Endothelial cell of umbilical vein (primary cell): ENCODE measurements at regions not wholly inside any gene's neighbourhood (a gene's known extent, or its start where the extent isn't known, plus 50 kb on each side); places are given as distances from the start of the nearest gene placed in this dataset.

Experiments used
- BruUV-seq: library from RNA; stranded (reverse); fragments of 400-500 nt; replicated peaks from 2 replicates; lab custom pipeline; 2021; lab: Mats Ljungman, UMichigan
- CTCF ChIA-PET: fragments of 300-600, 350-600 bp; sonication (Branson Sonifier 250); formaldehyde crosslinking; loops from one replicate; lab custom pipeline; 2021; ENCODE audit warnings: antibody characterized with exemption, inconsistent platforms; lab: Charles Lee
- POLR2A ChIA-PET: fragments of 300-600, 350-600 bp; sonication (Branson Sonifier 250); formaldehyde crosslinking; loops from one replicate; lab custom pipeline; 2021; ENCODE audit warnings: antibody characterized with exemption, inconsistent platforms; lab: Charles Lee
- DNase-seq: peaks from one replicate; pipeline ENCODE4 v3.0.0-alpha.2; 2011; ENCODE audit warnings: low read depth, low spot score
- FAIRE-seq: peaks from 2 replicates; lab custom pipeline; 2011; peaks lifted over from hg19 to GRCh38; lab: Jason Lieb, UNC
- H2AFZ ChIP-seq: 2 replicates; pipeline ENCODE4 v1.6.0; 2012; ENCODE audit warnings: low read depth, low read length, control low read depth, inconsistent platforms
- H3K27ac ChIP-seq: 2 replicates; pipeline ENCODE4 v1.5.1; 2011; ENCODE audit warnings: low read depth, mild to moderate bottlenecking, control low read depth, low read length, moderate library complexity; ENCODE audit not compliant: insufficient read depth
- H3K27me3 ChIP-seq, 2 experiments: 2 replicates each; pipeline versions ENCODE4 v1.6.0 to v1.6.1; 2011; ENCODE audit warnings: low read length in 2 of 2, mixed read lengths in 1 of 2; ENCODE audit not compliant: control insufficient read depth in 2 of 2, insufficient read depth in 2 of 2
- H3K36me3 ChIP-seq, 2 experiments: 2 replicates in 1 of 2; 3 replicates in 1 of 2; pipeline ENCODE4 v1.5.1; 2011; ENCODE audit warnings: low read length in 2 of 2, mild to moderate bottlenecking in 1 of 2, moderate library complexity in 1 of 2; ENCODE audit not compliant: control insufficient read depth in 2 of 2, insufficient read depth in 2 of 2; ENCODE audit errors: extremely low read depth in 1 of 2
- H3K4me1 ChIP-seq: 3 replicates; pipeline ENCODE4 v1.5.1; 2011; ENCODE audit warnings: mild to moderate bottlenecking, low read length; ENCODE audit not compliant: control insufficient read depth, insufficient read depth; ENCODE audit errors: extremely low read depth
- H3K4me2 ChIP-seq: 2 replicates; pipeline ENCODE4 v1.6.1; 2011; ENCODE audit warnings: low read length, control low read depth, mixed read lengths; ENCODE audit not compliant: insufficient read depth
- H3K4me3 ChIP-seq, 3 experiments: fragments of 200-600 bp in 1 of 3; sonication (generic), shearing (Covaris generic) in 1 of 3; replicated peaks in 1 of 3; 2 replicates each; pipeline ENCODE4 v1.5.1; 2011 to 2016; ENCODE audit warnings: control low read depth in 3 of 3, low read length in 3 of 3, mild to moderate bottlenecking in 2 of 3, inconsistent platforms in 1 of 3, low read depth in 1 of 3, moderate library complexity in 1 of 3; ENCODE audit not compliant: insufficient read depth in 1 of 3
- H3K79me2 ChIP-seq: 2 replicates; pipeline ENCODE4 v1.6.0; 2012; ENCODE audit warnings: low read length, inconsistent platforms; ENCODE audit not compliant: control insufficient read depth, insufficient read depth
- H3K9ac ChIP-seq: replicated peaks from 2 replicates; pipeline ENCODE3; 2011; ENCODE audit warnings: low read length, control low read depth; ENCODE audit not compliant: insufficient read depth; ENCODE audit errors: extremely low read depth
- H3K9me1 ChIP-seq: replicated peaks from 3 replicates; pipeline ENCODE4 v1.6.0; 2011; ENCODE audit warnings: mild to moderate bottlenecking, low read length; ENCODE audit not compliant: control insufficient read depth, insufficient read depth; ENCODE audit errors: extremely low read depth
- H3K9me3 ChIP-seq: replicated peaks from 2 replicates; pipeline ENCODE4 v1.5.1; 2012; ENCODE audit warnings: low read length, inconsistent platforms; ENCODE audit not compliant: control insufficient read depth, insufficient read depth
- H4K20me1 ChIP-seq: replicated peaks from 2 replicates; pipeline ENCODE3; 2011; ENCODE audit warnings: mild to moderate bottlenecking, low read length; ENCODE audit not compliant: control insufficient read depth, insufficient read depth; ENCODE audit errors: extremely low read depth
- FOS ChIP-seq: IDR thresholded peaks from 2 replicates; pipeline ENCODE4 v1.6.1; 2011; ENCODE audit warnings: mild to moderate bottlenecking, low read length, moderate library complexity, borderline replicate concordance; ENCODE audit not compliant: insufficient read depth
- JUN ChIP-seq: IDR thresholded peaks from 2 replicates; pipeline ENCODE4 v1.6.1; 2011; ENCODE audit warnings: borderline replicate concordance, low read depth; ENCODE audit not compliant: insufficient read length, insufficient read depth
- MYC ChIP-seq: IDR thresholded peaks from one replicate; pipeline ENCODE4 v1.6.1; 2011; ENCODE audit warnings: mild to moderate bottlenecking, low read depth, low read length
- POLR2A ChIP-seq: IDR thresholded peaks from 2 replicates; pipeline ENCODE4 v1.6.1; 2012; ENCODE audit warnings: low read depth, mild to moderate bottlenecking, control low read depth, low read length
- POLR2AphosphoS5 ChIP-seq: IDR thresholded peaks from 2 replicates; pipeline ENCODE4 v1.6.1; 2012; ENCODE audit warnings: low read depth, mild to moderate bottlenecking, control low read depth, low read length, moderate library complexity; ENCODE audit not compliant: insufficient read depth
- dilution Hi-C: fragments of 300-500 bp; cut with MboI; formaldehyde crosslinking; loops from one replicate; pipeline ENCODE4 v1.15.0; 2019; ENCODE audit warnings: low sequenced_read_pairs; ENCODE audit not compliant: extremely low pct_ligation_motif_present
- intact Hi-C: fragments of 100-400 bp; cut with micrococcal nuclease; formaldehyde crosslinking; loops from one replicate; pipeline ENCODE4 v1.10.0; 2022
- TF ChIP-seq, protein P1 (sequence below), 2 donors: IDR thresholded peaks; 1 replicate in 1 of 2; 2 replicates in 1 of 2; pipeline ENCODE4 v1.5.1; 2011; ENCODE audit warnings: low read length in 2 of 2, mild to moderate bottlenecking in 2 of 2, moderate library complexity in 2 of 2, control low read depth in 1 of 2, inconsistent platforms in 1 of 2, low read depth in 1 of 2; ENCODE audit not compliant: insufficient read depth in 1 of 2; ENCODE audit errors: extremely low read depth in 1 of 2
- TF ChIP-seq, protein P2 (sequence below): IDR thresholded peaks from 2 replicates; pipeline ENCODE4 v1.6.1; 2011; ENCODE audit not compliant: insufficient read depth, insufficient read length

DNA sequence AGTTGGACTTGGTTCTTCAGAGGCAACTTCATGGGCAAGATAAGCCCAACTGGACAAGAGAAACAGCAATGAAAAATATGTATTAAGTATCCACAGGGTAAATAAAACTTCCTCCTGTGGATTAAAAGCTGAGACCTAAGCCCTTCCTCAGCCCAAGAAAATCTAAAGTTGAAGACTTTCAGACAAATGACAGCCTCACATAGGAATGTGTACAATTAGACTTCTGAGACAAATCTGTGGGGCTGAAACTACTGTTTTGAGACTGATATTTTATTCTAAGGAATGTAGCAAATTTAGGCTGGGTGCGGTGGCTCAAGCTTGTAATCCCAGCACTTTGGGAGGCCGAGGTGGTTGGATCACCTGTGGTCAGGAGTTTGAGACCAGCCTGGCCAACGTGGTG lies 74.2 kb upstream of the IL12A start:
- no peak overlapping the region for H3K9ac ChIP-seq
- no peaks in the 10 kb centered on the region for H4K20me1 ChIP-seq
- no peaks in the 10 kb centered on the region for H3K9me3 ChIP-seq
- no peaks in the 10 kb centered on the region for H3K36me3 ChIP-seq
- no peak overlapping the region for H2AFZ ChIP-seq
- no peaks in the 10 kb centered on the region for H3K79me2 ChIP-seq
- BruUV-seq: no TSS peak
- H3K9me1 ChIP-seq: peaks cover 3% of the 10 kb centered on the region
- H3K27me3 ChIP-seq: no peaks in the 10 kb centered on the region
- ChIA-PET POLR2A (no interaction called here), CTCF (interaction anchor here (1.1 to 1.8 kb wide), 3 partner anchors 73 to 91 kb away, joined by 3 to 6 read pairs (median 5); partner anchors contain the start of gene IL12A)
- H3K4me1 ChIP-seq: no peaks in the 10 kb centered on the region
- no peak for DNase-seq
- intact Hi-C loops (no loop called here), dilution Hi-C loops (no loop called here)
- no peak for FAIRE-seq
- TF ChIP-seq, protein P1, sequence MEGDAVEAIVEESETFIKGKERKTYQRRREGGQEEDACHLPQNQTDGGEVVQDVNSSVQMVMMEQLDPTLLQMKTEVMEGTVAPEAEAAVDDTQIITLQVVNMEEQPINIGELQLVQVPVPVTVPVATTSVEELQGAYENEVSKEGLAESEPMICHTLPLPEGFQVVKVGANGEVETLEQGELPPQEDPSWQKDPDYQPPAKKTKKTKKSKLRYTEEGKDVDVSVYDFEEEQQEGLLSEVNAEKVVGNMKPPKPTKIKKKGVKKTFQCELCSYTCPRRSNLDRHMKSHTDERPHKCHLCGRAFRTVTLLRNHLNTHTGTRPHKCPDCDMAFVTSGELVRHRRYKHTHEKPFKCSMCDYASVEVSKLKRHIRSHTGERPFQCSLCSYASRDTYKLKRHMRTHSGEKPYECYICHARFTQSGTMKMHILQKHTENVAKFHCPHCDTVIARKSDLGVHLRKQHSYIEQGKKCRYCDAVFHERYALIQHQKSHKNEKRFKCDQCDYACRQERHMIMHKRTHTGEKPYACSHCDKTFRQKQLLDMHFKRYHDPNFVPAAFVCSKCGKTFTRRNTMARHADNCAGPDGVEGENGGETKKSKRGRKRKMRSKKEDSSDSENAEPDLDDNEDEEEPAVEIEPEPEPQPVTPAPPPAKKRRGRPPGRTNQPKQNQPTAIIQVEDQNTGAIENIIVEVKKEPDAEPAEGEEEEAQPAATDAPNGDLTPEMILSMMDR (IDR thresholded peaks at IDR 0.05; ENCODE audit: extremely low read depth in 1 of 2, insufficient read depth in 1 of 2, low read depth in 1 of 2, low read length in 2 of 2): no peak
- no peak for TF ChIP-seq POLR2AphosphoS5
- TF ChIP-seq FOS: no peak
- no peak for TF ChIP-seq JUN
- no peak for TF ChIP-seq POLR2A
- no peak for TF ChIP-seq MYC
- no peak overlapping the region for H3K4me3 ChIP-seq
- H3K27ac ChIP-seq: no peak overlapping the region
- no peak overlapping the region for H3K4me2 ChIP-seq

DNA sequence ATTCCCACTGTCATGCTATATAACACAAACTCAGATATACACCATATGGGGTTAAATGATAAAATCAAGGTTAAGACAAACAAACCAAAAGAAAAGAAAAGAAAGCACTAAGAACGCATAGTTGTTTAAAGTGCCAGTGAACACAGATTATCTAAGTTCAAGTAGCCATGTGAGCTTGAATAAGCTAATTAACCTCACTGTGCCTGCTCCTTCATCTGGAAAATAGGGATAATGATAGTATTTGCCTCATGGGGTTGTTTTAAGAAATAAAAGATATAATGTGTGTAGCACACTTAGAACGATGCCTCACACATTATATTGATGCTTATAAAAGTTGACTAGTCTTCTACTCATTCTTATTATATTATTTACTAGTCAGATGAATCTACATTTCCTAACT lies 72.6 kb upstream of the IL12A start:
- Histone ChIP-seq H3K9me1 (peaks cover 3% of the 10 kb centered on the region), H2AFZ (no peak overlapping the region), H3K4me2 (no peak overlapping the region), H3K27me3 (no peaks in the 10 kb centered on the region), H3K9me3 (no peaks in the 10 kb centered on the region), H3K27ac (no peak overlapping the region), H3K9ac (no peak overlapping the region), H3K79me2 (no peaks in the 10 kb centered on the region), H3K4me1 (no peaks in the 10 kb centered on the region), H3K36me3 (no peaks in the 10 kb centered on the region), H3K4me3 (no peak overlapping the region), H4K20me1 (no peaks in the 10 kb centered on the region)
- dilution Hi-C loops: no loop called here
- no TSS peak for BruUV-seq
- DNase-seq (no peak), FAIRE-seq (no peak)
- no peak for TF ChIP-seq POLR2AphosphoS5
- TF ChIP-seq, protein P1 (IDR thresholded peaks at IDR 0.05; ENCODE audit: extremely low read depth in 1 of 2, insufficient read depth in 1 of 2, low read depth in 1 of 2, low read length in 2 of 2): no peak
- TF ChIP-seq MYC: no peak
- TF ChIP-seq, protein P2, sequence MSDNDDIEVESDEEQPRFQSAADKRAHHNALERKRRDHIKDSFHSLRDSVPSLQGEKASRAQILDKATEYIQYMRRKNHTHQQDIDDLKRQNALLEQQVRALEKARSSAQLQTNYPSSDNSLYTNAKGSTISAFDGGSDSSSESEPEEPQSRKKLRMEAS: no peak
- no peak for TF ChIP-seq FOS
- intact Hi-C loops: no loop called here
- CTCF ChIA-PET: no interaction called here
- POLR2A ChIA-PET: no interaction called here
